ENCODE measurements at regions not wholly inside any gene's neighbourhood (a gene's known extent, or its start where the extent isn't known, plus 50 kb on each side); places are given as distances from the start of the nearest gene placed in this dataset.
A peak's percentile ranks its signal among the peaks of the same experiment; 100 is the strongest.

DNA sequence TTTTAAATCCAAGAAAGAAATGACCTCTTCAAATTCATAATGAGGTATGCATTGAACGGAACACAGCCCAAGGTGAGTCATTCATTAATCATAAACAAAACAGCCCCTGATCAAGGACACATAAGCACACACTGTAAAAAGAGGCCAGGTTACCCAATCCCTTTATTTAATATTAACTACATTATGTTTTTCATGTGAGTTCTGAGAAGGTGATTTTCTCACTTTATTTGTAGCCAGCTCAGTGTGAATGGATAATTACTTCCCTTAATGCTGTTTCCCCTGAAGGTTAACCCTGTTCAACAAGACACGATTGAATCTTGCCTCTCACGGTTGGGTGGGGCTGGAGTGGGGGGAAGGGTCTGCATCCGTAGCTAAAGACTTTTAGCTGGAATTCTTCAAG, 257.3 kb upstream of the SALL1 start:
- H3K36me3 Mint-ChIP-seq (ENCODE audit: low read depth) = peaks cover 4% of the 10 kb centered on the region
- DNase-seq = no peak

DNA sequence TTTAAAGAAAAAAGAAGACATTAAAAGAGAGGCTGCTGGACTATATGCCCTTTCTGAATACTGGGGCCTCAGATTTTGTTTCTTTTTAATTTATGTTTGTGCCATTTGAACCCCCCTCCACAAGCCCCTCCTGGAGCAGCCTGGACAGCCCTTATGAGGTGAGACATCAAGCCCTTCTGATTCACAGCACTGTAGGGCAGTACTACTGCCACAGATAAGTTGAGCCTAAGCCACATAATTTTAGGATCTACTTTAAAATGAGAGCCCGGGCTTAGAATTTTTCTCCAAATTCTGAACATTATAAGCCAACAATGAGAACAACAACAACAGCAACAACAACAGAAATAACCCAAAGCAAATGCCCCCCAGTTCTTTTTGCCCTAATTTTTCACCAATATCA, 256.9 kb upstream of the SALL1 start:
- Mint-ChIP-seq H3K27me3 (ENCODE audit: low read depth, poor library complexity) (peaks cover 2% of the 10 kb centered on the region), H3K27ac (no peak overlapping the region), H3K4me1 (peaks cover 28% of the 10 kb centered on the region), H3K36me3 (ENCODE audit: low read depth) (peaks cover 4% of the 10 kb centered on the region), H3K4me3 (no peak overlapping the region), H3K9me3 (peaks cover 14% of the 10 kb centered on the region)
- TF ChIP-seq, protein P1, sequence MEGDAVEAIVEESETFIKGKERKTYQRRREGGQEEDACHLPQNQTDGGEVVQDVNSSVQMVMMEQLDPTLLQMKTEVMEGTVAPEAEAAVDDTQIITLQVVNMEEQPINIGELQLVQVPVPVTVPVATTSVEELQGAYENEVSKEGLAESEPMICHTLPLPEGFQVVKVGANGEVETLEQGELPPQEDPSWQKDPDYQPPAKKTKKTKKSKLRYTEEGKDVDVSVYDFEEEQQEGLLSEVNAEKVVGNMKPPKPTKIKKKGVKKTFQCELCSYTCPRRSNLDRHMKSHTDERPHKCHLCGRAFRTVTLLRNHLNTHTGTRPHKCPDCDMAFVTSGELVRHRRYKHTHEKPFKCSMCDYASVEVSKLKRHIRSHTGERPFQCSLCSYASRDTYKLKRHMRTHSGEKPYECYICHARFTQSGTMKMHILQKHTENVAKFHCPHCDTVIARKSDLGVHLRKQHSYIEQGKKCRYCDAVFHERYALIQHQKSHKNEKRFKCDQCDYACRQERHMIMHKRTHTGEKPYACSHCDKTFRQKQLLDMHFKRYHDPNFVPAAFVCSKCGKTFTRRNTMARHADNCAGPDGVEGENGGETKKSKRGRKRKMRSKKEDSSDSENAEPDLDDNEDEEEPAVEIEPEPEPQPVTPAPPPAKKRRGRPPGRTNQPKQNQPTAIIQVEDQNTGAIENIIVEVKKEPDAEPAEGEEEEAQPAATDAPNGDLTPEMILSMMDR (IDR thresholded peaks at IDR 0.05) = no peak
- no peak for DNase-seq

More for the DNA sequence above, 257.3 kb upstream of the SALL1 start:
- TF ChIP-seq, protein P1 (IDR thresholded peaks at IDR 0.05) = no peak
- Mint-ChIP-seq H3K4me3 (no peak overlapping the region), H3K9me3 (peaks cover 10% of the 10 kb centered on the region), H3K27me3 (ENCODE audit: low read depth, poor library complexity) (peaks cover 3% of the 10 kb centered on the region), H3K27ac (no peak overlapping the region), H3K4me1 (peaks cover 28% of the 10 kb centered on the region)

DNA sequence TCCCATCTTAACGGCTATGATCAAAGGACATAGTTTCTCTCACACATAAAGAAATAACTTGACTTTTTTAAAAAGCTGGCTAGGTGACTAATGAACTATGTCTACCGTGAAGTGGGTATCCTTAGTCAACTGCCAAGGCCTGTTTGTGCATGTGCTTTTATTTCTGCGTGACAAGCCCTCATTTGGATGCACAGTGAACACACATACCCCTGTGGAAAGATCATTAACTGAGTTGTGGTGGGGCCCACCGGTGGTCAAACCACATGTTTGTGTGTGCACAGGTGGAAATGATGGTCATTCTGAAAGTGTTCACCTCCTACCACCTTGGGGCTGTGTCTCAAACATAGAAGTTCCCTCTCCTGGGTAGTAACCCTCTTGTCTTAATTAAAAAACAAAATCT, 256.1 kb upstream of the SALL1 start:
- TF ChIP-seq, protein P1 (IDR thresholded peaks at IDR 0.05) = no peak
- Mint-ChIP-seq H3K27ac (no peak overlapping the region), H3K4me3 (no peak overlapping the region), H3K36me3 (ENCODE audit: low read depth) (peaks cover 5% of the 10 kb centered on the region), H3K4me1 (peaks cover 28% of the 10 kb centered on the region), H3K27me3 (ENCODE audit: low read depth, poor library complexity) (no peaks in the 10 kb centered on the region), H3K9me3 (peaks cover 17% of the 10 kb centered on the region)
- no peak for DNase-seq

DNA sequence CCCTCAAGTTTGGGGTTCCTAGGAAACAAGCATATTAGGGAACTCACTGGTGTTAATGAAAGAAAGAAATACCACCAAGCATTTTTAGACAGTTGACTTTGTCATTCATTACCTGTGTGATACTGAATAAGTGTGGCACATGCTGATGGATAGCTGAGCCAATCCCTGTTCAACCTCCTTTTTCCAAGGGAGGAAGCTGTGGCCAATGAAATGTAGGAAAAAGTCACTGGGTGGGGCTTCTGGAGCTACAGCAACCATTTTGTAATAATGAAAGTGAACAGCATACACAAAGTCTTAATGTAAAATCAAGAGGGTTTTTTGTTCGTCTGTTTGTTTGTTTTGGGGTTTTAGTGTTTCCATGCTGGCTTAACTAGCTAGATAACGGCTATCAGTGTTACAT, 254.3 kb upstream of the SALL1 start:
- peaks cover 23% of the 10 kb centered on the region for H3K36me3 Mint-ChIP-seq (ENCODE audit: low read depth)
- H3K9me3 Mint-ChIP-seq = peaks cover 36% of the 10 kb centered on the region
- H3K27ac Mint-ChIP-seq = peak overlapping the region; percentile 58
- no peak overlapping the region for H3K4me3 Mint-ChIP-seq
- DNase-seq = no peak
- H3K27me3 Mint-ChIP-seq (ENCODE audit: low read depth, poor library complexity) = no peaks in the 10 kb centered on the region
- H3K4me1 Mint-ChIP-seq = peaks cover 28% of the 10 kb centered on the region
- TF ChIP-seq, protein P1 (IDR thresholded peaks at IDR 0.05) = no peak

DNA sequence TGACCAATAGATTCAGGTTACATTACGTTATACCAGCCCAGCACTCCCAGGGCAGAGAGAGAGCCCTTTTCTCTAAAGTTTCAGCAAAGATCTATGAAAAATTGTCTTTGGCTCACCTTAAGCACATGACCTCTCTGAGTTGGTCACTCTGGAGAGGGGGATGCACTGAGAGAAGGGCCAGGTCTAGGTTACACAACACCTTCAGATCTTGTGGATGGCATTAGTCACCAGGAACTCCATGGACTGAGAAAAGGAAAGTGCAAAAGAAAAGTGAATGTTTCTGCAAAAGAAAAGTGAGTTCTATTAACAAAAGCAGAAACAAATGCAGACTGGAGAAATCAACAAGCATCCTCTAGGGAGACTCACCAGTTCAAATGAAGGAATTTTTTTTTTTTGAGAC, 253.3 kb upstream of the SALL1 start:
- no peak overlapping the region for H3K4me3 Mint-ChIP-seq
- H3K27me3 Mint-ChIP-seq (ENCODE audit: low read depth, poor library complexity) = no peaks in the 10 kb centered on the region
- H3K9me3 Mint-ChIP-seq = peaks cover 42% of the 10 kb centered on the region
- TF ChIP-seq, protein P1 (IDR thresholded peaks at IDR 0.05) = no peak
- peaks cover 19% of the 10 kb centered on the region for H3K4me1 Mint-ChIP-seq
- no peak for DNase-seq
- peaks cover 27% of the 10 kb centered on the region for H3K36me3 Mint-ChIP-seq (ENCODE audit: low read depth)
- H3K27ac Mint-ChIP-seq = peak overlapping the region; percentile 20

DNA sequence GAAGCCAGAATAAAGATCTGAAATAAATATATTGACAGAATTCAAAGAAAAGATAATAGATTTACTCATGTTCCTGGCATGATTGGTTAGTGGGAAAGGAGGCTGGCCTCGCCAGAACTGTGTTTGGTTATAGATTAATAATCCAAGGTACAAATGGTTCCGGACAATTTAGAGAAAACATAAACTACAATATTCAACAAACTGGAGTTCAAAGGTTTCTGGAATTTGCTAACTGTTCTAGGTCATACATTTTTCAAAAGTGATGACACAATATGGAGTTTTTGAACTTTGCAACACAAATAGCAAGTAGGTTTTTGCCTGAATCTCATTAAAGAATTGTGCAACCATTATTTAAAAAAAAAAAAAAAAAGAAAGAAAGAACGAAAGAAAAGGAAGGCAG, 251.7 kb upstream of the SALL1 start:
- H3K36me3 Mint-ChIP-seq (ENCODE audit: low read depth) = peaks cover 42% of the 10 kb centered on the region
- H3K27me3 Mint-ChIP-seq (ENCODE audit: low read depth, poor library complexity) = no peaks in the 10 kb centered on the region
- peaks cover 57% of the 10 kb centered on the region for H3K9me3 Mint-ChIP-seq
- TF ChIP-seq, protein P1 (IDR thresholded peaks at IDR 0.05) = no peak
- no peak for DNase-seq
- peaks cover 3% of the 10 kb centered on the region for H3K4me1 Mint-ChIP-seq
- no peak overlapping the region for H3K27ac Mint-ChIP-seq
- no peak overlapping the region for H3K4me3 Mint-ChIP-seq
